GM12878 (cell line): ENCODE measurements at regions not wholly inside any gene's neighbourhood (a gene's known extent, or its start where the extent isn't known, plus 50 kb on each side); places are given as distances from the start of the nearest gene placed in this dataset.

Source experiments
- ATAC-seq: fragments of 200-7000 bp; cut with Tn5 transposase; 3 replicates; pipeline ENCODE4 v1.9.1; 2020; ENCODE audit warnings: mild to moderate bottlenecking, moderate library complexity
- BruUV-seq: library from RNA; stranded (reverse); fragments of 400-500 nt; replicated peaks from 2 replicates; lab custom pipeline; 2021; lab: Mats Ljungman, UMichigan
- CTCF ChIA-PET: fragments of 300-600 bp; sonication (Branson Sonifier 250); formaldehyde crosslinking; extraction: SDS; loops from one replicate; lab custom pipeline; 2021; ENCODE audit warnings: inconsistent platforms; lab: Yijun Ruan, JAX
- POLR2A ChIA-PET: fragments of 350-600 bp; formaldehyde crosslinking; extraction: SDS; loops from one replicate; lab custom pipeline; 2021; ENCODE audit warnings: inconsistent platforms; lab: Charles Lee
- RAD21 ChIA-PET: fragments of 300-600 bp; sonication (Branson Sonifier 250); formaldehyde crosslinking; loops from one replicate; lab custom pipeline; 2023; ENCODE audit warnings: antibody characterized with exemption; ENCODE audit not compliant: unreplicated experiment; lab: Charles Lee
- SMC1A ChIA-PET: fragments of 300-600 bp; sonication (Branson Sonifier 250); formaldehyde crosslinking; loops from one replicate; lab custom pipeline; 2023; ENCODE audit not compliant: unreplicated experiment, uncharacterized antibody; lab: Charles Lee
- DNase-seq: peaks from one replicate; pipeline ENCODE4 v3.0.0-alpha.2; 2011; ENCODE audit warnings: low read depth, low spot score
- FAIRE-seq: peaks from 3 replicates; lab custom pipeline; 2011; peaks lifted over from hg19 to GRCh38; lab: Jason Lieb, UNC
- H2AFZ ChIP-seq: 2 replicates; pipeline ENCODE4 v1.6.0; 2011; ENCODE audit warnings: low read depth, low read length, control low read depth; ENCODE audit not compliant: control insufficient read depth
- H3K27ac ChIP-seq: 2 replicates; pipeline ENCODE4 v1.5.1; 2011; ENCODE audit warnings: control low read depth; ENCODE audit not compliant: control insufficient read depth, insufficient read depth
- H3K27me3 ChIP-seq, 2 experiments: replicated peaks in 1 of 2; 2 replicates each; pipeline versions ENCODE4 v1.6.0 to v1.6.1; 2011; ENCODE audit warnings: low read length in 1 of 2; ENCODE audit not compliant: control insufficient read depth in 2 of 2, insufficient read depth in 2 of 2
- H3K36me3 ChIP-seq, 2 experiments: 2 replicates each; pipeline ENCODE4 v1.5.1; 2011; ENCODE audit warnings: low read length in 1 of 2; ENCODE audit not compliant: control insufficient read depth in 2 of 2, insufficient read depth in 2 of 2
- H3K4me1 ChIP-seq: 2 replicates; pipeline ENCODE4 v1.6.1; 2011; ENCODE audit warnings: mild to moderate bottlenecking, low read length, moderate library complexity, mixed read lengths; ENCODE audit not compliant: control insufficient read depth, insufficient read depth
- H3K4me2 ChIP-seq: 2 replicates; pipeline ENCODE4 v1.6.0; 2011; ENCODE audit warnings: control low read depth; ENCODE audit not compliant: control insufficient read depth, insufficient read depth
- H3K4me3 ChIP-seq: fragments of 200-600 bp; sonication (generic); 2 replicates; pipeline ENCODE4 v1.5.1; 2016
- H3K79me2 ChIP-seq: 2 replicates; pipeline ENCODE4 v1.6.0; 2011; ENCODE audit warnings: low read length; ENCODE audit not compliant: control insufficient read depth, insufficient read depth
- H3K9ac ChIP-seq: 2 replicates; pipeline ENCODE4 v1.8.0; 2011; ENCODE audit warnings: low read length, control low read depth, mixed read lengths; ENCODE audit not compliant: control insufficient read depth, insufficient read depth
- H3K9me3 ChIP-seq: replicated peaks from 3 replicates; pipeline ENCODE4 v1.5.1; 2011; ENCODE audit warnings: mild to moderate bottlenecking, low read length; ENCODE audit not compliant: control insufficient read depth, insufficient read depth
- H4K20me1 ChIP-seq: 2 replicates; pipeline ENCODE4 v1.6.0; 2011; ENCODE audit not compliant: control insufficient read depth, insufficient read depth
- CHD2 ChIP-seq: IDR thresholded peaks from 2 replicates; pipeline ENCODE4 v1.6.1; 2011; ENCODE audit warnings: low read depth, low read length, improper control_type of control experiment, borderline replicate concordance
- CREB1 ChIP-seq: IDR thresholded peaks from 2 replicates; pipeline ENCODE4 v1.6.1; 2012; ENCODE audit warnings: low read depth, mild to moderate bottlenecking, inconsistent platforms
- DPF2 ChIP-seq: fragments of 450-650 bp; IDR thresholded peaks from 2 replicates; pipeline ENCODE4 v1.6.1; 2017; ENCODE audit warnings: mild to moderate bottlenecking
- IKZF1 ChIP-seq: fragments of 450-650 bp; conservative IDR thresholded peaks from 2 replicates; pipeline ENCODE4 v1.6.1; 2017; ENCODE audit warnings: antibody characterized with exemption, mild to moderate bottlenecking
- IRF4 ChIP-seq: IDR thresholded peaks from 2 replicates; pipeline ENCODE4 v1.6.1; 2011; ENCODE audit warnings: low read depth, low read length
- MTA2 ChIP-seq: fragments of 450-650 bp; IDR thresholded peaks from 2 replicates; pipeline ENCODE4 v1.6.1; 2016; ENCODE audit warnings: low read depth, mild to moderate bottlenecking, moderate library complexity
- MYB ChIP-seq: fragments of 150-350 bp; IDR thresholded peaks from 2 replicates; pipeline ENCODE4 v1.6.1; 2014; ENCODE audit warnings: mild to moderate bottlenecking, low read depth, low read length, borderline replicate concordance
- NFYA ChIP-seq: IDR thresholded peaks from 2 replicates; pipeline ENCODE4 v1.6.1; 2011; ENCODE audit warnings: low read depth, mild to moderate bottlenecking, low read length, improper control_type of control experiment, borderline replicate concordance
- POLR2AphosphoS2 ChIP-seq: IDR thresholded peaks from 2 replicates; pipeline ENCODE4 v1.6.1; 2011; ENCODE audit warnings: low read depth, mild to moderate bottlenecking, low read length, improper control_type of control experiment, moderate library complexity
- POU2F2 ChIP-seq: IDR thresholded peaks from 3 replicates; pipeline ENCODE4 v1.6.1; 2011; ENCODE audit warnings: low read depth, mild to moderate bottlenecking, low read length, borderline replicate concordance
- RAD21 ChIP-seq: IDR thresholded peaks from 2 replicates; pipeline ENCODE4 v1.6.1; 2011; ENCODE audit warnings: mild to moderate bottlenecking, low read depth, low read length, moderate library complexity; ENCODE audit not compliant: insufficient read depth
- RUNX3 ChIP-seq: IDR thresholded peaks from 2 replicates; pipeline ENCODE4 v1.6.1; 2012; ENCODE audit warnings: low read length, inconsistent platforms
- SRF ChIP-seq, 2 experiments: IDR thresholded peaks; 2 replicates each; pipeline ENCODE4 v1.6.1; 2011; ENCODE audit warnings: low read depth in 2 of 2, low read length in 2 of 2, mild to moderate bottlenecking in 1 of 2, moderate library complexity in 1 of 2
- WRNIP1 ChIP-seq: IDR thresholded peaks from 2 replicates; pipeline ENCODE4 v1.6.1; 2011; ENCODE audit warnings: low read depth, low read length, improper control_type of control experiment, borderline replicate concordance
- YY1 ChIP-seq: IDR thresholded peaks from 2 replicates; pipeline ENCODE4 v1.6.1; 2011; ENCODE audit warnings: low read depth, mild to moderate bottlenecking, low read length
- ZNF384 ChIP-seq: IDR thresholded peaks from 2 replicates; pipeline ENCODE4 v1.6.1; 2012; ENCODE audit warnings: low read depth, mild to moderate bottlenecking, low read length, improper control_type of control experiment, borderline replicate concordance
- WGBS: methylation state at CpG from one replicate; pipeline ENCODE4 v1.1.6; 2016; ENCODE audit warnings: low lambda C conversion rate; ENCODE audit not compliant: insufficient replicate concordance, insufficient coverage; ENCODE audit errors: missing lambda C conversion rate; 5-methylcytosine and 5-hydroxymethylcytosine counted together
- in situ Hi-C: fragments of 300-500 bp; cut with MboI; formaldehyde crosslinking; loops from 9 replicates; pipeline ENCODE4 v1.14.3; 2018; ENCODE audit warnings: mixed read lengths
- intact Hi-C: fragments of 100-400 bp; cut with micrococcal nuclease; formaldehyde crosslinking; loops from one replicate; pipeline ENCODE4 v1.14.2; 2022; ENCODE audit not compliant: unreplicated experiment
- TF ChIP-seq, protein P1 (sequence below), 3 experiments: IDR thresholded peaks in 2 of 3; conservative IDR thresholded peaks in 1 of 3; 2 replicates each; pipeline ENCODE4 v1.5.1; 2011; ENCODE audit warnings: low read depth in 3 of 3, low read length in 3 of 3, mild to moderate bottlenecking in 3 of 3, control low read depth in 2 of 3, moderate library complexity in 2 of 3, inconsistent platforms in 1 of 3, mixed read lengths in 1 of 3; ENCODE audit not compliant: control insufficient read depth in 2 of 3, insufficient read depth in 1 of 3; ENCODE audit errors: extremely low read depth in 1 of 3
- TF ChIP-seq, protein P2 (sequence below): fragments of 450-650 bp; IDR thresholded peaks from 2 replicates; pipeline ENCODE4 v1.6.1; 2017; ENCODE audit warnings: mild to moderate bottlenecking
- TF ChIP-seq, protein P3 (sequence below): IDR thresholded peaks from 2 replicates; pipeline ENCODE4 v1.6.1; 2011; ENCODE audit warnings: borderline replicate concordance, low read depth, mild to moderate bottlenecking, moderate library complexity, low read length; ENCODE audit not compliant: insufficient read depth, poor library complexity, severe bottlenecking

DNA sequence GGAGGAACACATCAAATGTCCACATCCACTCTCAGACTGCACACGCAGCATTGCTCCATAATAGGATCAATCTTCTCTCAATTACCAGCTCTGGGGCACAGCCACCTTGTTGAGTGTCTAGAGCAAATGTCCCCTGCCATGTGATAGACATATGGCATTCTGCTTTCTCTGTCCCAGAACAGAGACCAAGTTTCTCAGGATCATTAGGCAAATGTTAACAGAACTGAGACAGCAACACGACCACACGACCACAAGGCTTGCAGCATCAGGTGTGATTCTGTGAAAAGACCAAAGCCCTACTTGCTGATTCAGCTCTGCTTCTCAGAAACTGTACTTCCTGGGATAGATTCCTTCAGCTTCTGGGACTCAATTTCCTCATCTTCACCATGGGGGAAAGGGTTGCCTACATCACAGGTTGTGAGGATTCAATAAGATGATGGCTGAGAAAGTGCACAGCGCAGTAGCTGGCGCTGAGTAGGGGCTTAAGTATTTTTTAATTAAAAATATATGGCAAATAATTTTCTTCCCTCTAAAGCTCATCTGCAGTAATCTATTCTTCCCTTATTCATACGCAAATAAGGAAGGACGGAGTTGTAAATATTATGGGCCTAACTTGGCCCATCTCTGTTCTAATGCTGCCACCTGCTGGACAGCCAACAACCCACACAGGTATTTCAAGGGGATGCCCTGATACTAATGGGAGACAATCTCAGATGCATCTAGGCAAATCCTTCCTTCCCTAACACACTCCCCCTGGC is 54.3 kb upstream of the USP47 start:
- ChIA-PET RAD21 (interaction anchor here (0.6 to 2.7 kb wide), 18 partner anchors 62 to 1017 kb away, joined by 3 to 42 read pairs (median 4); partner anchors contain the start of gene GALNT18), POLR2A (no interaction called here), CTCF (interaction anchor here (0.5 to 3.9 kb wide), 32 partner anchors 11 to 1017 kb away, joined by 3 to 99 read pairs (median 5); partner anchors contain the start of gene GALNT18), SMC1A (interaction anchor here (0.6 to 3.3 kb wide), 21 partner anchors 12 to 995 kb away, joined by 3 to 37 read pairs (median 4); no protein-coding TSS in a partner anchor)
- no peaks in the 10 kb centered on the region for H3K79me2 ChIP-seq
- no peaks in the 10 kb centered on the region; a peak in 1 of 4 replicates for H3K27me3 ChIP-seq
- peak; percentile 98 for ATAC-seq
- no peak overlapping the region for H3K27ac ChIP-seq
- no peaks in the 10 kb centered on the region for H3K36me3 ChIP-seq
- H3K4me1 ChIP-seq: no peaks in the 10 kb centered on the region
- no peak overlapping the region for H3K4me2 ChIP-seq
- peak; percentile 23 for DNase-seq
- BruUV-seq: no TSS peak
- no peaks in the 10 kb centered on the region for H3K9me3 ChIP-seq
- H3K9ac ChIP-seq: no peak overlapping the region
- 44% methylated on average over 7 of the region's 7 CpGs for WGBS
- peak; percentile 95 for FAIRE-seq
- no peak overlapping the region for H2AFZ ChIP-seq
- in situ Hi-C loops (loop anchor here (5.0 to 25.0 kb wide), 4 partner anchors 500 to 995 kb away; no protein-coding TSS in a partner anchor), intact Hi-C loops (loop anchor here (1.0 to 10.0 kb wide), 9 partner anchors 165 to 995 kb away; partner anchors contain the start of gene GALNT18)
- no peaks in the 10 kb centered on the region for H4K20me1 ChIP-seq
- no peak overlapping the region for H3K4me3 ChIP-seq
- TF ChIP-seq MYB (no peak), MTA2 (no peak), POLR2AphosphoS2 (no peak), ZNF384 (no peak), WRNIP1 (no peak), RUNX3 (0 out of 2 replicates have a peak, but pooled peaks have one; percentile 15), IKZF1 (no peak), DPF2 (no peak), POU2F2 (peak; percentile 64; the same call in 1 of the 3 replicates), RAD21 (peak; percentile 95), NFYA (no peak), CHD2 (no peak), SRF (IDR thresholded peaks at IDR 0.05; ENCODE audit: low read depth in 2 of 2, low read length in 2 of 2) (no peak), CREB1 (no peak), YY1 (0 out of 2 replicates have a peak, but pooled peaks have one; percentile 31), IRF4 (no peak)
- TF ChIP-seq, protein P1, sequence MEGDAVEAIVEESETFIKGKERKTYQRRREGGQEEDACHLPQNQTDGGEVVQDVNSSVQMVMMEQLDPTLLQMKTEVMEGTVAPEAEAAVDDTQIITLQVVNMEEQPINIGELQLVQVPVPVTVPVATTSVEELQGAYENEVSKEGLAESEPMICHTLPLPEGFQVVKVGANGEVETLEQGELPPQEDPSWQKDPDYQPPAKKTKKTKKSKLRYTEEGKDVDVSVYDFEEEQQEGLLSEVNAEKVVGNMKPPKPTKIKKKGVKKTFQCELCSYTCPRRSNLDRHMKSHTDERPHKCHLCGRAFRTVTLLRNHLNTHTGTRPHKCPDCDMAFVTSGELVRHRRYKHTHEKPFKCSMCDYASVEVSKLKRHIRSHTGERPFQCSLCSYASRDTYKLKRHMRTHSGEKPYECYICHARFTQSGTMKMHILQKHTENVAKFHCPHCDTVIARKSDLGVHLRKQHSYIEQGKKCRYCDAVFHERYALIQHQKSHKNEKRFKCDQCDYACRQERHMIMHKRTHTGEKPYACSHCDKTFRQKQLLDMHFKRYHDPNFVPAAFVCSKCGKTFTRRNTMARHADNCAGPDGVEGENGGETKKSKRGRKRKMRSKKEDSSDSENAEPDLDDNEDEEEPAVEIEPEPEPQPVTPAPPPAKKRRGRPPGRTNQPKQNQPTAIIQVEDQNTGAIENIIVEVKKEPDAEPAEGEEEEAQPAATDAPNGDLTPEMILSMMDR (IDR thresholded peaks at IDR 0.05 in 2 of 3, conservative IDR thresholded peaks at IDR 0.05 in 1 of 3; ENCODE audit: control insufficient read depth in 2 of 3, extremely low read depth in 1 of 3, insufficient read depth in 1 of 3, low read depth in 3 of 3, low read length in 3 of 3): peak; percentile 68 to 86 (median 81)
- TF ChIP-seq, protein P2, sequence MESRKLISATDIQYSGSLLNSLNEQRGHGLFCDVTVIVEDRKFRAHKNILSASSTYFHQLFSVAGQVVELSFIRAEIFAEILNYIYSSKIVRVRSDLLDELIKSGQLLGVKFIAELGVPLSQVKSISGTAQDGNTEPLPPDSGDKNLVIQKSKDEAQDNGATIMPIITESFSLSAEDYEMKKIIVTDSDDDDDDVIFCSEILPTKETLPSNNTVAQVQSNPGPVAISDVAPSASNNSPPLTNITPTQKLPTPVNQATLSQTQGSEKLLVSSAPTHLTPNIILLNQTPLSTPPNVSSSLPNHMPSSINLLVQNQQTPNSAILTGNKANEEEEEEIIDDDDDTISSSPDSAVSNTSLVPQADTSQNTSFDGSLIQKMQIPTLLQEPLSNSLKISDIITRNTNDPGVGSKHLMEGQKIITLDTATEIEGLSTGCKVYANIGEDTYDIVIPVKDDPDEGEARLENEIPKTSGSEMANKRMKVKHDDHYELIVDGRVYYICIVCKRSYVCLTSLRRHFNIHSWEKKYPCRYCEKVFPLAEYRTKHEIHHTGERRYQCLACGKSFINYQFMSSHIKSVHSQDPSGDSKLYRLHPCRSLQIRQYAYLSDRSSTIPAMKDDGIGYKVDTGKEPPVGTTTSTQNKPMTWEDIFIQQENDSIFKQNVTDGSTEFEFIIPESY: no peak
- TF ChIP-seq, protein P3, sequence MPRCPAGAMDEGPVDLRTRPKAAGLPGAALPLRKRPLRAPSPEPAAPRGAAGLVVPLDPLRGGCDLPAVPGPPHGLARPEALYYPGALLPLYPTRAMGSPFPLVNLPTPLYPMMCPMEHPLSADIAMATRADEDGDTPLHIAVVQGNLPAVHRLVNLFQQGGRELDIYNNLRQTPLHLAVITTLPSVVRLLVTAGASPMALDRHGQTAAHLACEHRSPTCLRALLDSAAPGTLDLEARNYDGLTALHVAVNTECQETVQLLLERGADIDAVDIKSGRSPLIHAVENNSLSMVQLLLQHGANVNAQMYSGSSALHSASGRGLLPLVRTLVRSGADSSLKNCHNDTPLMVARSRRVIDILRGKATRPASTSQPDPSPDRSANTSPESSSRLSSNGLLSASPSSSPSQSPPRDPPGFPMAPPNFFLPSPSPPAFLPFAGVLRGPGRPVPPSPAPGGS: no peak
